OCI-LY7 (cell line): ENCODE measurements at regions not wholly inside any gene's neighbourhood (a gene's known extent, or its start where the extent isn't known, plus 50 kb on each side); places are given as distances from the start of the nearest gene placed in this dataset.

ENCODE experiments used
- EZH2phosphoT487 ChIP-seq: fragments of 200-600 bp; sonication (generic); IDR thresholded peaks from 2 replicates; pipeline ENCODE4 v1.6.1; 2018; ENCODE audit warnings: low read depth, borderline replicate concordance, mild to moderate bottlenecking, mixed run types, antibody characterized with exemption, low read length, moderate library complexity, mixed read lengths
- TF ChIP-seq, protein P1 (sequence below): fragments of 200-600 bp; sonication (generic); conservative IDR thresholded peaks from 2 replicates; pipeline ENCODE4 v1.5.1; 2014; ENCODE audit warnings: mild to moderate bottlenecking, antibody characterized with exemption, low read length, moderate library complexity, mixed read lengths

DNA sequence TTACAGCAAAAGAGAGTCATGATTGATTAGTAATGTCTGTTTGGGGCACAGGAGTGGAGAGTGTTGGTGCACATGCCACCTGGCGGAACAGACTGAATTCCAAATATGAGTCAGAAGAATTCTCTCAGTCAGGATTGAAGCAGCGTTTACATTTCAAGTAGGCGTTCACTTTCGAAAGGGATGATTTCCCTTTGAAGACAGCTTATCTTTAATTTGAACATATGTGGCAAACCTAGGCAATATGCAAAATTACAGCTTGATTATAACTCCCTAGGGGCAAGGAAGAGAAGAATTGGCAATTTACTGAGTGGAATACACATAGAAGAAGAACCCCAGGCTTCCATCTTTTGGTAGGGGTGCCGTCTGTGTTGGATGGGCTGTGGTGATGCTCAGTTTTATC is 235.8 kb downstream of the HAPSTR1 start:
- TF ChIP-seq, protein P1, sequence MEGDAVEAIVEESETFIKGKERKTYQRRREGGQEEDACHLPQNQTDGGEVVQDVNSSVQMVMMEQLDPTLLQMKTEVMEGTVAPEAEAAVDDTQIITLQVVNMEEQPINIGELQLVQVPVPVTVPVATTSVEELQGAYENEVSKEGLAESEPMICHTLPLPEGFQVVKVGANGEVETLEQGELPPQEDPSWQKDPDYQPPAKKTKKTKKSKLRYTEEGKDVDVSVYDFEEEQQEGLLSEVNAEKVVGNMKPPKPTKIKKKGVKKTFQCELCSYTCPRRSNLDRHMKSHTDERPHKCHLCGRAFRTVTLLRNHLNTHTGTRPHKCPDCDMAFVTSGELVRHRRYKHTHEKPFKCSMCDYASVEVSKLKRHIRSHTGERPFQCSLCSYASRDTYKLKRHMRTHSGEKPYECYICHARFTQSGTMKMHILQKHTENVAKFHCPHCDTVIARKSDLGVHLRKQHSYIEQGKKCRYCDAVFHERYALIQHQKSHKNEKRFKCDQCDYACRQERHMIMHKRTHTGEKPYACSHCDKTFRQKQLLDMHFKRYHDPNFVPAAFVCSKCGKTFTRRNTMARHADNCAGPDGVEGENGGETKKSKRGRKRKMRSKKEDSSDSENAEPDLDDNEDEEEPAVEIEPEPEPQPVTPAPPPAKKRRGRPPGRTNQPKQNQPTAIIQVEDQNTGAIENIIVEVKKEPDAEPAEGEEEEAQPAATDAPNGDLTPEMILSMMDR, result no peak
- TF ChIP-seq EZH2phosphoT487, result no peak
